Esophagus squamous epithelium (tissue), 4 donors: ENCODE measurements at regions not wholly inside any gene's neighbourhood (a gene's known extent, or its start where the extent isn't known, plus 50 kb on each side); places are given as distances from the start of the nearest gene placed in this dataset.

Source experiments
- CTCF ChIP-seq, 6 experiments: fragments of 450-650 bp in 4 of 6; fragments of 200-600 bp in 2 of 6; sonication (generic) in 2 of 6; IDR thresholded peaks; one replicate each; pipeline ENCODE4 v1.5.1; 2016 to 2019; ENCODE audit warnings: antibody characterized with exemption in 6 of 6, mild to moderate bottlenecking in 4 of 6, moderate library complexity in 4 of 6
- POLR2A ChIP-seq, 4 donors: fragments of 450-650 bp; IDR thresholded peaks; one replicate each; pipeline ENCODE4 v1.6.1; 2017; ENCODE audit warnings: antibody characterized with exemption in 4 of 4, mild to moderate bottlenecking in 4 of 4, moderate library complexity in 3 of 4

DNA sequence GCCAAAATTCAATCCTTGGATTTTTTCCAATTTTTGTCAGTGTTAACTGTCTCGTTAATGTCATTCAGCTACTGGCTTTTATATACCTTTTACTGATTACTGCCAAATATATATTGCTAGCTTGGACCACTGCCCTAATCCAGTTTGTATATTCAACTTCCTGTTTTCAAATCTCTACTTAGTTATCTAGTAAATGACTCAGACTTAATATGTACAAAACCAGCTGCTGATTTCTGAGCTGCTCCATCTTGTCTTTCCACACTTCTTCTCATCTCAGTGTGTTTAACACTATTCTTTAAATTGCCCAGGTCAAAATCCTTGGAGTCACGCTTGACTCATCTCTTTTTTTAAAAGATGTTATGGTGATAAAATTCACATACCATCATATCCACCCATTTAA lies 1196.7 kb downstream of the RAPGEF2 start:
- TF ChIP-seq POLR2A (IDR thresholded peaks at IDR 0.05) (no peak), CTCF (IDR thresholded peaks at IDR 0.05) (no peak)
